Activated naive CD8-positive, alpha-beta T cell treated with anti-CD3 and anti-CD28 coated beads for 36 hours (primary cell): ENCODE measurements at regions not wholly inside any gene's neighbourhood (a gene's known extent, or its start where the extent isn't known, plus 50 kb on each side); places are given as distances from the start of the nearest gene placed in this dataset.

Experiments
- DNase-seq: peaks from one replicate; pipeline ENCODE4 v3.0.0; 2021
- H3K27ac Mint-ChIP-seq: one replicate; pipeline ENCODE4 v1.8.0; 2022; ENCODE audit warnings: mild to moderate bottlenecking, moderate library complexity, mixed read lengths
- H3K27me3 Mint-ChIP-seq: one replicate; pipeline ENCODE4 v1.8.0; 2022; ENCODE audit warnings: mild to moderate bottlenecking, mixed read lengths
- H3K36me3 Mint-ChIP-seq: one replicate; pipeline ENCODE4 v1.8.0; 2021; ENCODE audit warnings: mild to moderate bottlenecking, mixed read lengths
- H3K4me1 Mint-ChIP-seq: one replicate; pipeline ENCODE4 v1.8.0; 2021; ENCODE audit warnings: mixed read lengths
- H3K4me3 Mint-ChIP-seq: one replicate; pipeline ENCODE4 v1.8.0; 2022; ENCODE audit warnings: mild to moderate bottlenecking, moderate library complexity, mixed read lengths
- H3K9me3 Mint-ChIP-seq: one replicate; pipeline ENCODE4 v1.8.0; 2022; ENCODE audit warnings: mixed read lengths

- DNase-seq = no peak
- Mint-ChIP-seq H3K4me3 (no peak overlapping the region), H3K27me3 (no peaks in the 10 kb centered on the region), H3K36me3 (no peaks in the 10 kb centered on the region), H3K9me3 (peaks cover 26% of the 10 kb centered on the region), H3K27ac (no peak overlapping the region), H3K4me1 (no peaks in the 10 kb centered on the region)
Observed at GRCh38 chr12:116401565-116401964, 124.1 kb upstream of the MED13L start.

GRCh38 chr12:116402163-116402939, 124.9 kb upstream of the MED13L start:
- H3K4me1 Mint-ChIP-seq = no peaks in the 10 kb centered on the region
- H3K36me3 Mint-ChIP-seq = no peaks in the 10 kb centered on the region
- H3K27me3 Mint-ChIP-seq = no peaks in the 10 kb centered on the region
- H3K4me3 Mint-ChIP-seq = no peak overlapping the region
- DNase-seq = no peak
- no peak overlapping the region for H3K27ac Mint-ChIP-seq
- peaks cover 24% of the 10 kb centered on the region for H3K9me3 Mint-ChIP-seq

- peaks cover 17% of the 10 kb centered on the region for H3K9me3 Mint-ChIP-seq
- no peak overlapping the region for H3K27ac Mint-ChIP-seq
- no peak overlapping the region for H3K4me3 Mint-ChIP-seq
- H3K36me3 Mint-ChIP-seq = no peaks in the 10 kb centered on the region
- no peaks in the 10 kb centered on the region for H3K27me3 Mint-ChIP-seq
- DNase-seq = no peak
- H3K4me1 Mint-ChIP-seq = no peaks in the 10 kb centered on the region
Observed at GRCh38 chr12:116403546-116403945, 126.1 kb upstream of the MED13L start.

- no peaks in the 10 kb centered on the region for H3K36me3 Mint-ChIP-seq
Observed at GRCh38 chr12:116404247-116404646, 126.8 kb upstream of the MED13L start.

GRCh38 chr12:116404913-116405611, 127.6 kb upstream of the MED13L start:
- DNase-seq = no peak
- Mint-ChIP-seq H3K9me3 (peaks cover 12% of the 10 kb centered on the region), H3K4me3 (no peak overlapping the region), H3K36me3 (no peaks in the 10 kb centered on the region), H3K27ac (no peak overlapping the region), H3K4me1 (no peaks in the 10 kb centered on the region), H3K27me3 (no peaks in the 10 kb centered on the region)

More at GRCh38 chr12:116404247-116404646, 126.8 kb upstream of the MED13L start:
- Mint-ChIP-seq H3K27me3 (no peaks in the 10 kb centered on the region), H3K9me3 (peaks cover 12% of the 10 kb centered on the region), H3K4me3 (no peak overlapping the region), H3K4me1 (no peaks in the 10 kb centered on the region), H3K27ac (no peak overlapping the region)
- no peak for DNase-seq

GRCh38 chr12:116406529-116406928, 129.0 kb upstream of the MED13L start:
- Mint-ChIP-seq H3K27ac (no peak overlapping the region), H3K36me3 (no peaks in the 10 kb centered on the region), H3K27me3 (no peaks in the 10 kb centered on the region), H3K9me3 (peaks cover 2% of the 10 kb centered on the region), H3K4me1 (no peaks in the 10 kb centered on the region), H3K4me3 (no peak overlapping the region)
- no peak for DNase-seq

- H3K4me1 Mint-ChIP-seq = no peaks in the 10 kb centered on the region
- no peaks in the 10 kb centered on the region for H3K27me3 Mint-ChIP-seq
- H3K27ac Mint-ChIP-seq = no peak overlapping the region
- no peaks in the 10 kb centered on the region for H3K36me3 Mint-ChIP-seq
- no peaks in the 10 kb centered on the region for H3K9me3 Mint-ChIP-seq
- H3K4me3 Mint-ChIP-seq = no peak overlapping the region
- no peak for DNase-seq
Observed at GRCh38 chr12:116408489-116409250, 131.2 kb upstream of the MED13L start.

GRCh38 chr12:116411977-116412376, 134.5 kb upstream of the MED13L start:
- Mint-ChIP-seq H3K27me3 (no peaks in the 10 kb centered on the region), H3K27ac (no peak overlapping the region), H3K4me3 (no peak overlapping the region), H3K4me1 (no peaks in the 10 kb centered on the region), H3K9me3 (no peaks in the 10 kb centered on the region), H3K36me3 (no peaks in the 10 kb centered on the region)
- no peak for DNase-seq

GRCh38 chr12:116414891-116415290, 137.4 kb upstream of the MED13L start:
- Mint-ChIP-seq H3K27me3 (no peaks in the 10 kb centered on the region), H3K36me3 (no peaks in the 10 kb centered on the region), H3K27ac (no peak overlapping the region), H3K4me3 (no peak overlapping the region), H3K4me1 (no peaks in the 10 kb centered on the region), H3K9me3 (no peaks in the 10 kb centered on the region)
- no peak for DNase-seq

GRCh38 chr12:116415408-116416108, 138.1 kb upstream of the MED13L start:
- no peaks in the 10 kb centered on the region for H3K36me3 Mint-ChIP-seq
- H3K27ac Mint-ChIP-seq = no peak overlapping the region
- H3K4me1 Mint-ChIP-seq = no peaks in the 10 kb centered on the region
- H3K4me3 Mint-ChIP-seq = no peak overlapping the region
- no peaks in the 10 kb centered on the region for H3K27me3 Mint-ChIP-seq
- DNase-seq = no peak
- H3K9me3 Mint-ChIP-seq = no peaks in the 10 kb centered on the region

- DNase-seq = no peak
- Mint-ChIP-seq H3K27me3 (no peaks in the 10 kb centered on the region), H3K4me3 (no peak overlapping the region), H3K4me1 (no peaks in the 10 kb centered on the region), H3K27ac (no peak overlapping the region), H3K9me3 (no peaks in the 10 kb centered on the region), H3K36me3 (no peaks in the 10 kb centered on the region)
Observed at GRCh38 chr12:116416166-116416565, 138.7 kb upstream of the MED13L start.

GRCh38 chr12:116418551-116418950, 140.6 kb upstream of the MAP1LC3B2 start:
- H3K36me3 Mint-ChIP-seq = no peaks in the 10 kb centered on the region
- no peaks in the 10 kb centered on the region for H3K4me1 Mint-ChIP-seq
- no peak overlapping the region for H3K4me3 Mint-ChIP-seq
- peaks cover 4% of the 10 kb centered on the region for H3K9me3 Mint-ChIP-seq
- H3K27ac Mint-ChIP-seq = no peak overlapping the region
- no peak for DNase-seq
- H3K27me3 Mint-ChIP-seq = no peaks in the 10 kb centered on the region

GRCh38 chr12:116420227-116420880, 138.8 kb upstream of the MAP1LC3B2 start:
- Mint-ChIP-seq H3K4me1 (no peaks in the 10 kb centered on the region), H3K27me3 (no peaks in the 10 kb centered on the region), H3K27ac (no peak overlapping the region), H3K4me3 (no peak overlapping the region), H3K36me3 (no peaks in the 10 kb centered on the region), H3K9me3 (peaks cover 4% of the 10 kb centered on the region)
- DNase-seq = no peak

- Mint-ChIP-seq H3K36me3 (no peaks in the 10 kb centered on the region), H3K27ac (no peak overlapping the region), H3K27me3 (no peaks in the 10 kb centered on the region), H3K4me3 (no peak overlapping the region), H3K9me3 (peaks cover 4% of the 10 kb centered on the region), H3K4me1 (no peaks in the 10 kb centered on the region)
- DNase-seq = no peak
Observed at GRCh38 chr12:116421785-116422538, 137.2 kb upstream of the MAP1LC3B2 start.
